H1 (cell line): ENCODE measurements at regions not wholly inside any gene's neighbourhood (a gene's known extent, or its start where the extent isn't known, plus 50 kb on each side); places are given as distances from the start of the nearest gene placed in this dataset.

ENCODE experiments used
- CTCF ChIA-PET: fragments of 300-600 bp; sonication (Branson Sonifier 250); formaldehyde crosslinking; loops from one replicate; lab custom pipeline; 2021; ENCODE audit not compliant: partially characterized antibody; lab: Charles Lee
- POLR2A ChIA-PET: fragments of 300-600 bp; sonication (Branson Sonifier 250); formaldehyde crosslinking; loops from one replicate; lab custom pipeline; 2021; ENCODE audit warnings: inconsistent platforms; ENCODE audit not compliant: partially characterized antibody; lab: Charles Lee
- DNase-seq, 2 experiments: peaks; one replicate each; pipeline versions ENCODE4 v3.0.0 to v3.0.0-alpha.2; 2010 to 2022; ENCODE audit warnings: low spot score in 2 of 2, low read depth in 1 of 2, mixed read lengths in 1 of 2
- FAIRE-seq: peaks from 2 replicates; lab custom pipeline; 2011; peaks lifted over from hg19 to GRCh38; lab: Jason Lieb, UNC
- H2AFZ ChIP-seq: 2 replicates; pipeline ENCODE4 v1.8.1; 2012; ENCODE audit warnings: low read length, inconsistent platforms
- H2AK5ac ChIP-seq: 2 replicates; pipeline ENCODE4 v1.6.1; 2013; ENCODE audit warnings: low read depth, low read length
- H2BK120ac ChIP-seq: replicated peaks from 2 replicates; pipeline ENCODE3; 2013; ENCODE audit warnings: low read depth, low read length, inconsistent platforms
- H2BK12ac ChIP-seq: 2 replicates; pipeline ENCODE4 v1.6.1; 2013; ENCODE audit warnings: low read depth, low read length
- H2BK15ac ChIP-seq: 2 replicates; pipeline ENCODE4 v1.6.1; 2013; ENCODE audit warnings: low read length
- H2BK20ac ChIP-seq: 2 replicates; pipeline ENCODE4 v1.6.1; 2013; ENCODE audit warnings: low read length
- H2BK5ac ChIP-seq: 2 replicates; pipeline ENCODE4 v1.6.1; 2013; ENCODE audit warnings: low read depth, low read length
- H3K14ac ChIP-seq: 2 replicates; pipeline ENCODE4 v1.6.1; 2013; ENCODE audit warnings: inconsistent platforms; ENCODE audit not compliant: insufficient read length
- H3K18ac ChIP-seq: 2 replicates; pipeline ENCODE4 v1.6.1; 2013; ENCODE audit warnings: low read length; ENCODE audit errors: extremely low read depth
- H3K23ac ChIP-seq: 2 replicates; pipeline ENCODE4 v1.6.1; 2013; ENCODE audit warnings: inconsistent platforms; ENCODE audit not compliant: insufficient read length
- H3K23me2 ChIP-seq: 2 replicates; pipeline ENCODE4 v1.6.1; 2013; ENCODE audit warnings: low read depth, low read length
- H3K27ac ChIP-seq: 2 replicates; pipeline ENCODE4 v1.6.1; 2011; ENCODE audit warnings: low read depth, low read length, inconsistent platforms
- H3K27me3 ChIP-seq, 4 experiments: replicated peaks in 1 of 4; 1 replicate in 1 of 4; 2 replicates in 3 of 4; pipeline versions ENCODE4 v1.6.1 to v1.8.1; 2011 to 2013; ENCODE audit warnings: low read length in 3 of 4, mild to moderate bottlenecking in 3 of 4, inconsistent platforms in 2 of 4, mixed read lengths in 2 of 4, moderate library complexity in 1 of 4; ENCODE audit not compliant: control insufficient read depth in 3 of 4, insufficient read depth in 3 of 4; ENCODE audit errors: extremely low read depth in 1 of 4
- H3K36me3 ChIP-seq, 4 experiments: 2 replicates each; pipeline versions ENCODE4 v1.6.1 to v1.8.1; 2011 to 2013; ENCODE audit warnings: mild to moderate bottlenecking in 4 of 4, low read length in 3 of 4, moderate library complexity in 2 of 4, control low read depth in 1 of 4, inconsistent platforms in 1 of 4; ENCODE audit not compliant: insufficient read depth in 4 of 4, control insufficient read depth in 2 of 4
- H3K4ac ChIP-seq: replicated peaks from 2 replicates; pipeline ENCODE3; 2013; ENCODE audit warnings: low read length, low read depth, mixed read lengths, inconsistent platforms; ENCODE audit not compliant: insufficient read length
- H3K4me1 ChIP-seq, 4 experiments: replicated peaks in 1 of 4; 1 replicate in 1 of 4; 2 replicates in 3 of 4; pipeline versions ENCODE4 v1.6.1 to v1.8.1; 2011 to 2013; ENCODE audit warnings: low read length in 3 of 4, inconsistent platforms in 2 of 4, mixed read lengths in 1 of 4; ENCODE audit not compliant: insufficient read depth in 4 of 4, control insufficient read depth in 3 of 4
- H3K4me2 ChIP-seq, 2 experiments: 2 replicates each; pipeline versions ENCODE4 v1.6.1 to v1.8.1; 2011 to 2013; ENCODE audit warnings: low read depth in 2 of 2, low read length in 2 of 2, control low read depth in 1 of 2, inconsistent platforms in 1 of 2, mild to moderate bottlenecking in 1 of 2; ENCODE audit not compliant: insufficient read depth in 1 of 2
- H3K4me3 ChIP-seq, 4 experiments: fragments of 200-600, 300-600 bp in 1 of 4; sonication (generic), shearing (Covaris generic), sonication (Bioruptor Twin) in 1 of 4; 2 replicates each; pipeline versions ENCODE4 v1.5.1 to v1.8.1; 2011 to 2016; ENCODE audit warnings: low read length in 4 of 4, low read depth in 3 of 4, control low read depth in 2 of 4, inconsistent platforms in 2 of 4, mild to moderate bottlenecking in 2 of 4, mixed read lengths in 1 of 4, moderate library complexity in 1 of 4; ENCODE audit not compliant: insufficient read depth in 2 of 4; ENCODE audit errors: extremely low read depth in 1 of 4
- H3K56ac ChIP-seq: replicated peaks from 2 replicates; pipeline ENCODE3; 2013; ENCODE audit warnings: low read depth, mild to moderate bottlenecking, mixed read lengths, low read length, inconsistent platforms; ENCODE audit not compliant: insufficient read length
- H3K79me1 ChIP-seq: 2 replicates; pipeline ENCODE4 v1.6.1; 2013; ENCODE audit warnings: low read depth, low read length, control low read depth
- H3K79me2 ChIP-seq, 2 experiments: 2 replicates each; pipeline versions ENCODE4 v1.6.1 to v1.8.1; 2012 to 2013; ENCODE audit warnings: low read length in 2 of 2, mild to moderate bottlenecking in 2 of 2, inconsistent platforms in 1 of 2; ENCODE audit not compliant: insufficient read depth in 2 of 2, control insufficient read depth in 1 of 2
- H3K9ac ChIP-seq, 4 experiments: replicated peaks in 1 of 4; 1 replicate in 1 of 4; 2 replicates in 3 of 4; pipeline versions ENCODE4 v1.6.1 to v1.8.1; 2011 to 2013; ENCODE audit warnings: low read depth in 3 of 4, low read length in 3 of 4, control low read depth in 2 of 4, mild to moderate bottlenecking in 2 of 4, moderate library complexity in 2 of 4, inconsistent platforms in 1 of 4; ENCODE audit errors: extremely low read depth in 1 of 4
- H3K9me3 ChIP-seq, 2 experiments: 2 replicates each; pipeline versions ENCODE4 v1.6.1 to v1.8.1; 2012 to 2013; ENCODE audit warnings: mild to moderate bottlenecking in 2 of 2, moderate library complexity in 2 of 2, control low read depth in 1 of 2, inconsistent platforms in 1 of 2, low read depth in 1 of 2, low read length in 1 of 2, mixed read lengths in 1 of 2; ENCODE audit not compliant: insufficient read depth in 2 of 2
- H4K20me1 ChIP-seq, 2 experiments: replicated peaks in 1 of 2; 2 replicates each; pipeline versions ENCODE3 to v1.8.1; 2011 to 2013; ENCODE audit warnings: inconsistent platforms in 2 of 2, low read length in 2 of 2, mild to moderate bottlenecking in 1 of 2; ENCODE audit not compliant: insufficient read depth in 2 of 2, control insufficient read depth in 1 of 2
- H4K5ac ChIP-seq: 2 replicates; pipeline ENCODE4 v1.6.1; 2013; ENCODE audit warnings: low read length, low read depth, mixed read lengths, inconsistent platforms; ENCODE audit not compliant: insufficient read length
- H4K8ac ChIP-seq: 2 replicates; pipeline ENCODE4 v1.8.0; 2013; ENCODE audit warnings: mild to moderate bottlenecking, moderate library complexity, low read length, inconsistent platforms; ENCODE audit not compliant: insufficient read depth; ENCODE audit errors: extremely low read depth
- H4K91ac ChIP-seq: replicated peaks from 2 replicates; pipeline ENCODE3; 2013; ENCODE audit warnings: low read length, mixed read lengths, inconsistent platforms; ENCODE audit not compliant: insufficient read length
- BCL11A ChIP-seq, 2 experiments: IDR thresholded peaks; one replicate each; pipeline ENCODE4 v1.6.1; 2011; ENCODE audit warnings: low read depth in 2 of 2, low read length in 2 of 2, mild to moderate bottlenecking in 2 of 2
- CEBPB ChIP-seq: IDR thresholded peaks from 2 replicates; pipeline ENCODE4 v1.6.1; 2012; ENCODE audit warnings: low read depth, low read length
- MAFK ChIP-seq: IDR thresholded peaks from 2 replicates; pipeline ENCODE4 v1.6.1; 2012; ENCODE audit warnings: low read depth, mild to moderate bottlenecking, improper control_type of control experiment, low read length
- RNF2 ChIP-seq: fragments of 200-900, 300-1000 bp; sonication (generic); IDR thresholded peaks from 2 replicates; pipeline ENCODE4 v1.7.1; 2016; ENCODE audit warnings: borderline replicate concordance, low read depth, mild to moderate bottlenecking, antibody characterized with exemption, low read length; ENCODE audit not compliant: poor library complexity, severe bottlenecking; ENCODE audit errors: missing control alignments
- WGBS, 2 experiments: shearing (Covaris generic) in 1 of 2; methylation state at CpG; one replicate each; pipeline versions ENCODE4 v1.1.6 to v1.1.7; 2013 to 2015; ENCODE audit warnings: low lambda C conversion rate in 2 of 2, mixed read lengths in 2 of 2, inconsistent platforms in 1 of 2, low coverage in 1 of 2, missing lambda C conversion rate in 1 of 2; ENCODE audit not compliant: insufficient replicate concordance in 2 of 2, insufficient coverage in 1 of 2, insufficient read length in 1 of 2; ENCODE audit errors: extremely low coverage in 1 of 2, missing lambda C conversion rate in 1 of 2; 5-methylcytosine and 5-hydroxymethylcytosine counted together

DNA sequence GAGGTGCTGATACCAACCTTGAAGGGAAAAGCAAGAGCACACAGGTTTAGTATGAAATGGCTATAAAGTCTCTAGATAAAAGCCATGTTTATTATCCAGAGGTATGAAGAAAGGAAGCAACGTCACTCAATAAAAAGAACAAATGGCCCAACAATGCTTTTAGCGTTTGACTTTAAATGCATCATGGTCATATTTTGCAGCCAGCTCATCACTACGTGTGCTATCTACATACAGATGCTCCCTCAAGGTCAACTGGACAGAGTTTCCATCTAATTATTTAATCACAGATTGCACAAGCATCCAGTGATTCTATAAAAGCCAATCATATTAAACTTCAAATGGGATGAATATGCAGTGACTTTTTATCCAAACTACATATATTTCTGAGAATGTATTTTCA is 127.6 kb upstream of the SYNDIG1 start:
- Histone ChIP-seq H2BK15ac (no peak overlapping the region), H3K9ac (no peak overlapping the region), H3K4me3 (no peak overlapping the region), H2BK5ac (no peak overlapping the region), H2AFZ (no peak overlapping the region), H2BK120ac (no peak overlapping the region), H2BK12ac (no peak overlapping the region), H4K91ac (no peak overlapping the region), H4K20me1 (no peaks in the 10 kb centered on the region), H3K9me3 (no peaks in the 10 kb centered on the region), H3K23ac (no peak overlapping the region), H2BK20ac (no peak overlapping the region), H3K79me1 (no peaks in the 10 kb centered on the region), H3K79me2 (no peaks in the 10 kb centered on the region), H3K27ac (no peak overlapping the region), H3K23me2 (no peaks in the 10 kb centered on the region), H3K18ac (no peak overlapping the region), H3K4me2 (no peak overlapping the region), H3K27me3 (no peaks in the 10 kb centered on the region), H3K56ac (no peak overlapping the region), H3K4ac (no peak overlapping the region), H4K8ac (no peak overlapping the region), H3K4me1 (no peaks in the 10 kb centered on the region)
- WGBS, 2 experiments, result 96% methylated on average over 3 of the region's 3 CpGs; no CpG with 5 or more reads in 1 of the 2 experiments
- ChIA-PET POLR2A (no interaction called here), CTCF (interaction anchor here (1.7 kb wide), 1 partner anchor 10 kb away, joined by 6 read pairs; no protein-coding TSS in a partner anchor)
- no peak for DNase-seq
- TF ChIP-seq BCL11A (IDR thresholded peaks at IDR 0.05; ENCODE audit: low read depth in 2 of 2, low read length in 2 of 2) (no peak), CEBPB (no peak), RNF2 (no peak), MAFK (no peak)
- TF ChIP-seq, all 59 proteins: peak for 0
- no peak for FAIRE-seq
- H2AK5ac ChIP-seq, result no peak overlapping the region
- H3K36me3 ChIP-seq, result no peaks in the 10 kb centered on the region
- H3K14ac ChIP-seq, result no peak overlapping the region
- H4K5ac ChIP-seq, result no peak overlapping the region
